CD14-positive monocyte (primary cell): ENCODE measurements at regions not wholly inside any gene's neighbourhood (a gene's known extent, or its start where the extent isn't known, plus 50 kb on each side); places are given as distances from the start of the nearest gene placed in this dataset.
"Not testable (repeated sequence)": the region's sequence is repeated elsewhere in the genome, so short reads cannot be mapped to it uniquely, and the experiment has no call there.

ENCODE experiments used
- DNase-seq, 3 donors: peaks; one replicate each; pipeline ENCODE4 v3.0.0-alpha.2; 2011 to 2022
- H2AFZ ChIP-seq: 2 replicates; pipeline ENCODE4 v1.6.0; 2012; ENCODE audit warnings: mild to moderate bottlenecking, low read depth, low read length, inconsistent platforms; ENCODE audit not compliant: insufficient read depth, poor library complexity, severe bottlenecking
- H3K27ac ChIP-seq, 2 donors: 1 replicate in 1 of 2; 2 replicates in 1 of 2; pipeline ENCODE4 v1.5.1; 2012 to 2013; ENCODE audit warnings: low read length in 2 of 2, control low read depth in 1 of 2, inconsistent platforms in 1 of 2, low read depth in 1 of 2, mild to moderate bottlenecking in 1 of 2
- H3K27me3 ChIP-seq, 2 donors: one replicate each; pipeline versions ENCODE4 v1.6.0 to v1.6.1; 2011 to 2013; ENCODE audit warnings: low read length in 2 of 2; ENCODE audit not compliant: control insufficient read depth in 2 of 2, insufficient read depth in 2 of 2
- H3K36me3 ChIP-seq, 2 donors: replicated peaks in 1 of 2; 1 replicate in 1 of 2; 2 replicates in 1 of 2; pipeline versions ENCODE4 v1.5.1 to v1.6.1; 2012 to 2013; ENCODE audit warnings: low read length in 2 of 2, control low read depth in 1 of 2, inconsistent platforms in 1 of 2, mild to moderate bottlenecking in 1 of 2; ENCODE audit not compliant: insufficient read depth in 2 of 2, control insufficient read depth in 1 of 2
- H3K4me1 ChIP-seq, 2 donors: 1 replicate in 1 of 2; 2 replicates in 1 of 2; pipeline versions ENCODE4 v1.5.1 to v1.6.1; 2012 to 2013; ENCODE audit warnings: low read length in 2 of 2, control low read depth in 1 of 2, inconsistent platforms in 1 of 2, mild to moderate bottlenecking in 1 of 2, moderate library complexity in 1 of 2; ENCODE audit not compliant: insufficient read depth in 2 of 2, control insufficient read depth in 1 of 2
- H3K4me2 ChIP-seq: replicated peaks from 2 replicates; pipeline ENCODE3; 2012; ENCODE audit warnings: low read length, moderate library complexity, mild to moderate bottlenecking; ENCODE audit not compliant: poor library complexity, severe bottlenecking; ENCODE audit errors: extremely low read depth
- H3K4me3 ChIP-seq, 3 experiments: fragments of 200-600 bp in 1 of 3; sonication (generic) in 1 of 3; replicated peaks in 1 of 3; 1 replicate in 2 of 3; 2 replicates in 1 of 3; pipeline ENCODE4 v1.5.1; 2011 to 2013; ENCODE audit warnings: low read length in 3 of 3, mild to moderate bottlenecking in 3 of 3, control low read depth in 2 of 3, low read depth in 2 of 3, inconsistent platforms in 1 of 3, moderate library complexity in 1 of 3
- H3K79me2 ChIP-seq: 2 replicates; pipeline ENCODE4 v1.6.0; 2012; ENCODE audit warnings: mild to moderate bottlenecking, control low read depth, inconsistent platforms, low read length, moderate library complexity; ENCODE audit not compliant: insufficient read depth
- H3K9ac ChIP-seq: 2 replicates; pipeline ENCODE4 v1.6.0; 2017; ENCODE audit warnings: low read length, mild to moderate bottlenecking; ENCODE audit not compliant: insufficient read depth, poor library complexity, severe bottlenecking
- H3K9me3 ChIP-seq, 2 donors: replicated peaks in 1 of 2; 1 replicate in 1 of 2; 2 replicates in 1 of 2; pipeline versions ENCODE4 v1.5.1 to v1.6.1; 2012 to 2013; ENCODE audit warnings: low read length in 2 of 2, control low read depth in 1 of 2; ENCODE audit not compliant: control insufficient read depth in 1 of 2, insufficient read depth in 1 of 2
- H4K20me1 ChIP-seq: 2 replicates; pipeline ENCODE4 v1.6.0; 2012; ENCODE audit warnings: mild to moderate bottlenecking, low read length, control low read depth, moderate library complexity; ENCODE audit not compliant: insufficient read depth
- H3K27ac Mint-ChIP-seq, 7 donors: one replicate each; pipeline ENCODE4 v1.8.0; 2020; ENCODE audit warnings: mild to moderate bottlenecking in 7 of 7, mixed read lengths in 7 of 7, moderate library complexity in 6 of 7, inconsistent platforms in 2 of 7
- H3K27me3 Mint-ChIP-seq, 3 donors: one replicate each; pipeline ENCODE4 v1.8.0; 2021 to 2022; ENCODE audit warnings: low read depth in 3 of 3, mild to moderate bottlenecking in 3 of 3, mixed read lengths in 3 of 3, moderate library complexity in 3 of 3, inconsistent platforms in 1 of 3
- H3K36me3 Mint-ChIP-seq, 2 donors: one replicate each; pipeline ENCODE4 v1.8.0; 2020; ENCODE audit warnings: mixed read lengths in 2 of 2, inconsistent platforms in 1 of 2, mild to moderate bottlenecking in 1 of 2
- H3K4me1 Mint-ChIP-seq: one replicate; pipeline ENCODE4 v1.8.0; 2020; ENCODE audit warnings: mild to moderate bottlenecking, mixed read lengths
- H3K4me3 Mint-ChIP-seq, 2 donors: one replicate each; pipeline ENCODE4 v1.8.0; 2020; ENCODE audit warnings: mild to moderate bottlenecking in 2 of 2, mixed read lengths in 2 of 2, moderate library complexity in 1 of 2
- H3K9me3 Mint-ChIP-seq, 7 donors: one replicate each; pipeline ENCODE4 v1.8.0; 2020 to 2022; ENCODE audit warnings: mixed read lengths in 7 of 7, mild to moderate bottlenecking in 6 of 7, moderate library complexity in 6 of 7, inconsistent platforms in 2 of 7
- WGBS: methylation state at CpG from one replicate; pipeline ENCODE4 v1.1.5; 2013; ENCODE audit warnings: missing lambda C conversion rate; ENCODE audit not compliant: insufficient coverage; 5-methylcytosine and 5-hydroxymethylcytosine counted together
- intact Hi-C, 2 donors: fragments of 100-400 bp; cut with micrococcal nuclease; formaldehyde crosslinking; loops; one replicate each; pipeline versions ENCODE4 v1.15.0 to v1.15.1; 2023
- TF ChIP-seq, protein P1 (sequence below): fragments of 200-600 bp; IDR thresholded peaks from one replicate; pipeline ENCODE4 v1.8.0; 2022; ENCODE audit warnings: antibody characterized with exemption, mild to moderate bottlenecking

DNA sequence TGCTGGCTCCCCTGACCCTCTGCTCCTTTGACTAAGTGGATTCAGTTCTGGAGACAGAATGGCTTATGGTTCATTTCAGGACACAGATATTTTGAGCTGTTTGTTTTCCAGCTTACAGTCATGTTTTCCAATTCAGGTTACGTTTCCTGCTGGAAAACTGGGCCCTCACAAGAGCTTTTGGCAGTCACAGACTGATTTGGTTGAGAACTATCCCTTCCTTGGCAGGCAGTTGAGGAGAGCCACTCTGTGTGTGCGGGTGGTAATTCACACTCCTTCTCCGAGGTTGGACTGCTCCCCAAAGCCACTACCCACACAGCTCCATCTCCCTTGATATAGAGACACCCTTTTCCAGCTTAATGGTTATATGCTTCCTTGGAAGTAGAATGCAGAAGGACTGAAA, 534.5 kb downstream of the TMEM38B start:
- Mint-ChIP-seq H3K27me3 (peaks cover 0 to 4% (median 3%) of the 10 kb centered on the region in 3 donors), H3K4me1 (no peaks in the 10 kb centered on the region), H3K4me3 (no peak overlapping the region), H3K27ac (no peak overlapping the region), H3K9me3 (peaks cover 2 to 11% (median 3%) of the 10 kb centered on the region in 7 donors), H3K36me3 (no peaks in the 10 kb centered on the region)
- no peak for DNase-seq
- Histone ChIP-seq H3K4me1 (no peaks in the 10 kb centered on the region), H3K4me2 (no peak overlapping the region), H3K27me3 (no peaks in the 10 kb centered on the region), H3K27ac (no peak overlapping the region), H3K9me3 (no peaks in the 10 kb centered on the region), H3K36me3 (no peaks in the 10 kb centered on the region), H3K79me2 (no peaks in the 10 kb centered on the region), H3K9ac (no peak overlapping the region), H2AFZ (no peak overlapping the region), H3K4me3 (no peak overlapping the region), H4K20me1 (no peaks in the 10 kb centered on the region)
- WGBS, result 80% methylated on average over 1 of the region's 3 CpGs
- intact Hi-C loops, result no loop called here
- TF ChIP-seq, protein P1, sequence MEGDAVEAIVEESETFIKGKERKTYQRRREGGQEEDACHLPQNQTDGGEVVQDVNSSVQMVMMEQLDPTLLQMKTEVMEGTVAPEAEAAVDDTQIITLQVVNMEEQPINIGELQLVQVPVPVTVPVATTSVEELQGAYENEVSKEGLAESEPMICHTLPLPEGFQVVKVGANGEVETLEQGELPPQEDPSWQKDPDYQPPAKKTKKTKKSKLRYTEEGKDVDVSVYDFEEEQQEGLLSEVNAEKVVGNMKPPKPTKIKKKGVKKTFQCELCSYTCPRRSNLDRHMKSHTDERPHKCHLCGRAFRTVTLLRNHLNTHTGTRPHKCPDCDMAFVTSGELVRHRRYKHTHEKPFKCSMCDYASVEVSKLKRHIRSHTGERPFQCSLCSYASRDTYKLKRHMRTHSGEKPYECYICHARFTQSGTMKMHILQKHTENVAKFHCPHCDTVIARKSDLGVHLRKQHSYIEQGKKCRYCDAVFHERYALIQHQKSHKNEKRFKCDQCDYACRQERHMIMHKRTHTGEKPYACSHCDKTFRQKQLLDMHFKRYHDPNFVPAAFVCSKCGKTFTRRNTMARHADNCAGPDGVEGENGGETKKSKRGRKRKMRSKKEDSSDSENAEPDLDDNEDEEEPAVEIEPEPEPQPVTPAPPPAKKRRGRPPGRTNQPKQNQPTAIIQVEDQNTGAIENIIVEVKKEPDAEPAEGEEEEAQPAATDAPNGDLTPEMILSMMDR, result no peak

GRCh38 chr9:106233116-106233515, 538.8 kb downstream of the TMEM38B start:
- H3K36me3 Mint-ChIP-seq, result no peaks in the 10 kb centered on the region
- no peak overlapping the region for H3K4me2 ChIP-seq
- peaks cover 0 to 4% (median 0%) of the 10 kb centered on the region in 3 donors for H3K27me3 Mint-ChIP-seq
- peaks cover 2 to 13% (median 5%) of the 10 kb centered on the region in 7 donors for H3K9me3 Mint-ChIP-seq
- H3K4me1 ChIP-seq, result no peaks in the 10 kb centered on the region
- no peaks in the 10 kb centered on the region for H3K36me3 ChIP-seq
- H3K79me2 ChIP-seq, result no peaks in the 10 kb centered on the region
- no peaks in the 10 kb centered on the region for H4K20me1 ChIP-seq
- no peak overlapping the region for H3K9ac ChIP-seq
- TF ChIP-seq, protein P1, result no peak
- H3K4me3 ChIP-seq, result no peak overlapping the region
- no peak overlapping the region for H2AFZ ChIP-seq
- intact Hi-C loops, result no loop called here
- no peaks in the 10 kb centered on the region for H3K27me3 ChIP-seq
- H3K4me3 Mint-ChIP-seq, result no peak overlapping the region
- no peaks in the 10 kb centered on the region for H3K4me1 Mint-ChIP-seq
- no peaks in the 10 kb centered on the region for H3K9me3 ChIP-seq
- DNase-seq, result no peak
- no peak overlapping the region for H3K27ac ChIP-seq
- H3K27ac Mint-ChIP-seq, result no peak overlapping the region

DNA sequence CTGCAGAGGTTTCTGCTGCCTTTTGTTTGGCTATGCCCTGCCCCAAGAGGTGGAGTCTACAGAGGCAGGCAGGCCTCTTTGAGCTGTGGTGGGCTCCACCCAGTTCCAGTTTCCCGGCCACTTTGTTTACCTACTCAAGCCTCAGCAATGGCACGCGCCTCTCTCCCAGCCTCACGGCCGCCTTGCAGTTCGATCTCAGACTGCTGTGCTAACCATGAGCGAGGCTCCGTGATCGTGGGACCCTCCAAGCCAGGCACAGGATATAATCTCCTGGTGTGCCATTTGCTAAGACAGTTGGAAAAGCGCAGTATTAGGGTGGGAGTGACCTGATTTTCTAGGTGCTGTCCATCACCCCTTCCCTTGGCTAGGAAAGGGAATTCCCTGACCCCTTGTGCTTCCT, 566.6 kb downstream of the TMEM38B start:
- H3K9me3 Mint-ChIP-seq, result peaks cover 12 to 25% (median 14%) of the 10 kb centered on the region in 7 donors
- H3K27me3 Mint-ChIP-seq, result not testable (repeated sequence)

More for the DNA sequence above, 566.6 kb downstream of the TMEM38B start:
- H3K27me3 ChIP-seq, H3K36me3 Mint-ChIP-seq, H3K36me3 ChIP-seq, DNase-seq, H3K4me1 Mint-ChIP-seq, H3K27ac ChIP-seq, H3K9ac ChIP-seq, H3K4me3 ChIP-seq, H2AFZ ChIP-seq, H3K9me3 ChIP-seq, H3K4me2 ChIP-seq, H3K4me1 ChIP-seq, H4K20me1 ChIP-seq, H3K27ac Mint-ChIP-seq, H3K79me2 ChIP-seq, H3K4me3 Mint-ChIP-seq, intact Hi-C loops: not testable (repeated sequence)
- 97% methylated on average over 9 of the region's 10 CpGs for WGBS
